NCI-H2196 (cell line): ENCODE measurements at regions not wholly inside any gene's neighbourhood (a gene's known extent, or its start where the extent isn't known, plus 50 kb on each side); places are given as distances from the start of the nearest gene placed in this dataset.

Source experiments
- DNase-seq: peaks from one replicate; lab custom pipeline; 2025; ENCODE audit not compliant: unreplicated experiment; lab: John Stamatoyannopoulos, UW

DNA sequence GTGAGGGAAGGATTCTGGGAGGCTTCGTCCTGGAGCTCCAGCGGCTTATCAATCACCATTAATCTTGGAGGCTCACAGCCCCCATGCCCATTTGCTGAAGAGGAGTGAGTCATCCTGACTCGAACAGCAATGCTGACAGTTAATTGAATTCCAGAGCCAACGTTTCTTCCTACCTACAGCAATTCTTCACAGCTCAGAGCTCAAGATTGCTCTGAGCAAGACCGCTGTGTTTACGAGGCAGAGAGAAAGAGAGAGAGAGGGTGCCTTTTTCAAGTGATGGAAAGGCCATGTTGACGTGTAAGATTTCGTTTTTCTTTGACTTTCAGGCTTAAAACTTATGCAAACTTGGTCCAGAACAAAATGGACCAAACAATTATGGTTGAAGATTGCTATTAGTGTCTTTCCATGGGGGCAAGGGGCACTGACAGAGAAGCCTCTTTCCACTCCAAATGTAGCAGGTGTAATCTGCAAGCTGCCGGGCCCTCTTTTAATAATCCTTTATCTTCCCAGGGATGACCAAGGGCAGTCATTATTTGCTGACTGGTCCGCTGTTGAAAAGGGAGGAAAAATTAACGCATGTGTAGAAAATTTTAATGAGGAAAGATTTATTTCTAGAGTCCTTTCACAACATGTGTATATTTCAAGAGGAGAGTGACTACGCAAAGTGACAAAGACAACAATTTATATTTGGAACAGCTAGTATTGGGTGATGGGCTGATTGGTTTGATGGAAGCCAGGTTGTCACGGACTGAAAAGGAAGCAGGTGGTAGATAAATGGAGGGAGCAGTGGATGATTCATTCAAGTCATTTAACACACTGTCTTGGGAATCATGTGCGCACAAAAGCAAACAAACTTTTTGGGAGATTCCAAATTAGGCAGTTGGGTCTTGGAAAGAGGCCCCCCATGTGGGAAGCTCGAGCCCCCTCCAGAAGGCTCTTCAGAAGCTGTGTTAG is 136.1 kb upstream of the IRF2BP2 start:
- DNase-seq: no peak

DNA sequence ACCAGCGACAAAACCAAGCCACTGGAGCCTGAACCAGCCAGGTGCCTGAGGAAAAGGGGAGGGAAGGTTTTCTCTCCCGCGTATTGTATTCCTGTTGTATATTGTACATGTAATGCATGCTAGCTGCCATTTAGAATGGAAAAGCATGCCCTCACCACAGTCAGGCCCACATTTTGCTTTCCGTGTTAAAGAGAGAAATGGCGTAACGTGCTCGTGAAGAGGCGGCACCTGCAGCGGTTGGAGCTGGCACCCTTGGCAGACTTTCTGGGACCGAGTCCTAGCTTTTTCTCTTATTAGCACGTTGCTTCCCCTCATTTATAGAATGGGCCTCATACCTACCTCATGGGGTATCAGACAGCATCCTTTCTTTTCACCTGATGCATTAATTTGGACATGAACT is 135.3 kb upstream of the IRF2BP2 start:
- no peak for DNase-seq

DNA sequence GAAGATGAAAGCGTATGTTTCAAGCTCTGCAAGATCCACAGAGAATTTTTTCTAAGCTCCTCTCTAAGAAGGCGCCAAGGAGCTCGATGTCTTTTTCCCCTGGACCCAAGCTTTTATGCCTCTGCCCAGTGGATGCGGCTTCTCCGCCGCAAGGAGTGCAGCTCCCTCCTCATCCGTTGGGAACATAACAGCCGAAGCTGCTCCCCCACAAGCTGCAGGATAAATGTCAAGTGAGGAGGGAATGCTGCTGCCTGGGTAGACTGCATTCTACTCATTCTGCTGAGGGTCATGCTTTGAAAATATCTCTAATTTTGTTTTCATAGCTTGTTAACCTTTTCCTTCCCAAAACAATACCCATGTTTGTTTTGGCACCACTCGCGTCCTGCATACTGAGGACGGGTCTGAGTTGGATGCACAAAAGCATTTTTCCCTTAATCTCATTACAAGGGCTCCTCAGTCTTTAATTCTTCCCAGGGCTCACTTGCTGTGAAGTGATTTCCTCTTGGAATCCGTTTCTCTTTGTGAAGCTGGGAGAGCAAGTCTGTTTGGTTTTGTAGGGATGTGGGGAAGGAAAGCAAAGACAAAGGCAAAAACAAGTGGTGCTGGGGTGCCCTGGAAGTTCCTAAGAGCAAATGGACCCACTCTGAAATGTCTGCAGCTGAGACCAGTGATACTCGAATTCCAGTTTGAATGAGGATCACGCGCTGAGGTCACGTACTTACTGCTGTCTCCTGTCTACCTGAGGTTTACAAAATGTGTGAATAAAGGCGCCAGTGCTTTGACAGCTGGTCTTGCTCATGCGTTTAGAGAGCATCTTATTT is 134.0 kb upstream of the IRF2BP2 start:
- no peak for DNase-seq

DNA sequence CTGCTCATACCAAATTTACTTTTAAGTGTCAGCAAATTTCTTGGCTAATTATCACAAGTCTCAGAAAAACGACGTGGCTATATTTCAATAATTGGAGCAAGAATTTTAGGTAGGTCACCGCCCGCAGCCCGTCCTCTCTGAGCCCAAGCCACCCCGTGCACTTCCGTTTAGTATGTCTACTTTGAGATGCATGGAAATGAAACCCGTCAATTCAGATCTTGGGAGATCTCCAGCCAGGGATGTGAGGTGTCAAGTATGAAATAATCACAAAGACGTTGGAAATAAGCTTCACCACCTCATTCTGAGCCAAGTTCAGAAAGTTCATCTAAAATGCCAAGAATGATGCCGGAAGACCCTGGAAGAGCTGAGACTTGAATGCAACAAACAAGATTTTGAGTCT is 132.6 kb upstream of the IRF2BP2 start:
- no peak for DNase-seq

DNA sequence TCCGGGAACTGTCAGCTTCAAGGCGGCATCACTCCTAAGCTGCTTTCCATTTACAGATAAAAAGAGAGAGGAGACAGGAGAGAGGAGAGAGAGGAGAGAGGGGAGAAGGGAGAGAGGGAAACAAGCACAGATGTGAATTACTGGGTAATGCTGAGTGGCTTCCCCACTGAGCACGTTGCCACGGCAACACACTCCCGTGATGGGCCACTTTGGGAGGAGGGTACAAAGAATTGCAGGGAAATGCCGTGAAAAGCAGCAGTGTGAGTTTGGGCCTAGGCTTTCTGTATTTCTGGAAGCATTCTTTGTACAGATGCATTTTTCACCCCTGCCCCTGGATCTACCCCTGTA is 128.0 kb upstream of the IRF2BP2 start:
- no peak for DNase-seq

DNA sequence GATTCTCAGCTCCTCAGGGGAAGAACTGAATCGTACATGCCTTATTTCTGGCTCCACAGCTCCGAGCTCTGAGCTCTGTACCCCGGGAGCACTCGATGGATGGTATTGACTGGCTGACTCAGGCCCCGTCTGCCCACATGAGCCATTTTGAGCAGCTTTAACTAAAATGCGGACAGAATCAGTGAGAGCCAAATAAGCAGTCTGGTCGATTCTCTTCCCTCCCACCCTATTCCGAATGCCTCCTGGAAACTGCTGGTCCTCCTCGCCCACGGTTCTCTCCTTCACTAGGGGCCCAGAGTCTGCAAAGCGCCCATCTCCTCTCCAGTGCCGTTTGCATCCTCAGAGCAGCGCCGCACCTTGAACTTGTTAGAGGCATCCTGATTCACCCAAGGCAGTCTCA is 125.9 kb upstream of the IRF2BP2 start:
- no peak for DNase-seq

DNA sequence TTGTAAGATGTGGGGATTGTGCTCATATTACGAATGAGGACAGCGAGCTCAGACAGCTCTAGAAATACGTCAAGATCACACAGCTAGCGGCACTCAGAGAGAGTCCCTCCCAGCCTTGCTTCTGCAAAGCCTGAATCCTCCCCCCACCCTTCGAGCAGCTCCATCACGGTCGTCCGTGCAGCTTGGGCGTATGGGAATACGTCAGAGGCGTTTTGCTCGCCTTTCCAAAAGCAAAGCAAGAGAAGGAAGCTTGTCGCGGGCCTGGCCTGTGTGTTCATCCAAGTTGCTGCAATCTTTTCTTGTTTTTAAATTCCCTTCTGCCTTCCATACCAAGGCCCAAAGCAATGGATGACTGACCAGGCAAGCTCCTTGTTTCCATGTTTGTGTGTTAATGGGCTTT is 125.5 kb upstream of the IRF2BP2 start:
- no peak for DNase-seq

DNA sequence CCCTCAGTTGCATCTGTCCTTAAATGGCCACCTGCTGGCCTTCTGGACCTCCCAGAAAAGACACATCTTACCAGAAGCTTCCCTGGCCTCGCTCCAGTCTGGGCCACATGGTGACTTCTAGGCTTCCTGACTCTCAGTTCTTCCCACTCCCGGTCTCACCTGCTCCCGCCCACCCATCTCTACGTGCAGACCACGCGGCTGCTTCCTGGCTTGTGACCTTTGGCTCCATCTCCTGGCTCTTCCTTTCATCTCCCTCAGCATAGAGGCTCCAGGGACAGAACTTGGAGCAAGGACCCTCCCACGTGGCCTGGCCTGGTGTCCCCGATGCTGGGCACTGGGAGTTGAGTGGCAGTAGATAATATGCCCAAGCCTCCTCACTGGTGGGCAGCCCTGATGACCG is 124.9 kb upstream of the IRF2BP2 start:
- DNase-seq: no peak

DNA sequence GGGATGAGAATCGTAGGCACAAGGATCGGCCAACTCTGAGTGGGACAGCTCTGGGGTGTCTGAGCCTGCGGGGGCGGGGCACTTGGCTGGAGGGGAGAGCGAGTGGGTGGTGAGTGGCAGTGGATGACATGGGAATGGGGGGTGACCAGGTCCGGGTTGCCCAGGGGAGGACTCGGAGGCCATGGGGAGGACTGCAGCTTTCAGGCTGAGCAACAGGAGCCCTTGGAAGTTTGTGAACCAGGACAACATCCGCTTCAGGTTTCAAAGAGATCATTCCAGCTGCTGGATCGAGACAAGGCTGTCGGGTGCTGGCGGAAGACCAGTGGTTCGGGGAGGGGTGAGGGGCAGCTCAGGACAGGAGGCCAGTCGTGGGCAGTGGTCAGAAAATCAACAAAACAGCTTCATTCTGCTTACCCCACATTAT is 124.4 kb upstream of the IRF2BP2 start:
- no peak for DNase-seq

DNA sequence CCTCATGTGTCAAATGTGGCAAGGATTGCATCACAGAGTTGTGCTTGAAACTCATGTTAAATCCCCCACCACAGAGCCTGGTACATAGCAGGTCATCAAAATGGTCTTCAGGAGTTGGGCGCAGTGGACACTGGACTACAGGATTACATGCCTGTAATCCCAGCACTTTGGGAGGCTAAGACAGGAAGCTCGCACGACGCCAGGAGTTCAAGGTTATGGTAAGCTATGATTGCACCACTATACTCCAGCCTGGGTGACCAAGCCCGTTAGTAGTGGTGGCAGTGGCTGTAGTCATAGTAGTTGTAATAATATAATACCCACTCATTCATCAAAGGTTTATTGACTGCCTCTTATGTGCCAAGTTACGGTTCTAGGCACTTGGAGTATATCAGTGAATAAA is 123.4 kb upstream of the IRF2BP2 start:
- DNase-seq: no peak

DNA sequence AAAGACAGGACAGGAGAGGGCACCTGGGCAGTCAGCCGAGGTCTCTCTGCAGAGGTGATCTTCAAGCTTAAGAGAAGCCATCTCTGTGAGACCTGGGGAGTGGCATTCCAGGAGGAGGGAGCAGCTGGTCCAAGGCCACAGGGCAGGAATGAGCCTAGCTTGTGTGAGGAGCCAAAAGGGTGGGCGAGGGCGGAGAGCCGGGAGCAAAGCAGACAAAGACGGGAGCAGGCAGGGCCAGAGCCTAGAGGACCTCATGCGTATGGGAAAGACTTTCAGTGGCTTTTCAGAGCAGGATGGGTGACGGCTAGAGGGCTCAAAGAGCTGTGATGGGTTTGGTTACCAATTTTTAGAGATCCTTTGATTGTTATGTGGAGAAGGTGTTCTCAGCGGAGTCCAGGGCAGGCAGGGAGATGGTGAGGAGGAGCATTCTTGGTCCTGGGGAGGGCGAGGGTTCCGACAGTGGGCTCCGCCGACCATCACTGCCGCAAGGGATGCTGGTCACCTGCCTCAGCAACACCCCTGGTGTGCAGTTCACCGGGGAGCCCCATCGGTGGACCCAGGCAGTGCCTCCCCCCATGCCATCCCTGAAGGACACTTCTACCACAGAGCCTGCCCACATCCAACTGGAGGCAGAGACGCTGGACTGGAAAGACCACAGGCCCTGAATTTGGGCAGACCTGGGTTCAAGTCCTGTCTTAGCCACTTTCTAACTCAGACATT is 122.9 kb upstream of the IRF2BP2 start:
- DNase-seq: no peak

DNA sequence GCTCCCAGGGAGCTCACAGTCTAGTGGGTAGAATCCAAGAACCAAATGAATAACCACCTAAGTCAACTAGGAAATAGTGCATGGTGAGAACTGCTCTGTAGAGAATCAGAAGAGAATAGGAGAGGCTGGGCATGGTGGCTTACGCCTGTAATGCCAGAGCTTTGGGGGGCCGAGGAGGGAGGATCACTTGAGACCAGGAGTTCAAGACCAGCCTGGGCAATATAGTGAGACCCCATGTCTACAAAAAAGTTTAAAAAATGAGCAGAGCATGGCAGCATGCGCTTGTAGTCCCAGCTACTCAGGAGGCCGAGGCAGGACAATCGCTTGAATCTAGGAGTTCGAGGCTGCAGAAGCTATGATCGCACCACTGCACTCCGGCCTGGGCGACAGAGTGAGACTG is 122.3 kb upstream of the IRF2BP2 start:
- DNase-seq: no peak

DNA sequence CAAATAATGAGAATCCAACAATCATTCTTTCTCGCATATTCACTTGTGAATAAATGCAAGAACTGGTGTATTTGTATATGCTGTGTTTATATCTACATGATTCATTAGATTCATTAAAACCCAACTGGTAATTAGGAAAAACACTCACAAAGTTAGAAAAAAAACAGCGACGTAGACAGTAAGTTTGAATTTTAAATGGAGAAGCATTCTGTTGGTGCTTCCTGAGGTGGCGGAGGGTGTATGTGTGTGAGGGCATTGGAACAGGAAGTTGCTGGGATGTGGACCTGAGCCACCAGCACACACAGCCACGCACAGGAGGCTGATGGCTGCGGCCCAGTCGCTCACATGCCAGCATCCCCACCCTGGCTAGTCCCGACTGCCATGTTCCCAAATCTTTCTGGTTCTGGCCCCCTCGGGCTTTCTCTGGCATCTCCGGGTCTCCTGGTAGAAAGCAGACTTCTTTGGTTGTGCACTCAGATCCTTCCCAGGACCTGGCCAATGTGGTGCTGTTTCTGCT is 121.6 kb upstream of the IRF2BP2 start:
- DNase-seq: no peak

DNA sequence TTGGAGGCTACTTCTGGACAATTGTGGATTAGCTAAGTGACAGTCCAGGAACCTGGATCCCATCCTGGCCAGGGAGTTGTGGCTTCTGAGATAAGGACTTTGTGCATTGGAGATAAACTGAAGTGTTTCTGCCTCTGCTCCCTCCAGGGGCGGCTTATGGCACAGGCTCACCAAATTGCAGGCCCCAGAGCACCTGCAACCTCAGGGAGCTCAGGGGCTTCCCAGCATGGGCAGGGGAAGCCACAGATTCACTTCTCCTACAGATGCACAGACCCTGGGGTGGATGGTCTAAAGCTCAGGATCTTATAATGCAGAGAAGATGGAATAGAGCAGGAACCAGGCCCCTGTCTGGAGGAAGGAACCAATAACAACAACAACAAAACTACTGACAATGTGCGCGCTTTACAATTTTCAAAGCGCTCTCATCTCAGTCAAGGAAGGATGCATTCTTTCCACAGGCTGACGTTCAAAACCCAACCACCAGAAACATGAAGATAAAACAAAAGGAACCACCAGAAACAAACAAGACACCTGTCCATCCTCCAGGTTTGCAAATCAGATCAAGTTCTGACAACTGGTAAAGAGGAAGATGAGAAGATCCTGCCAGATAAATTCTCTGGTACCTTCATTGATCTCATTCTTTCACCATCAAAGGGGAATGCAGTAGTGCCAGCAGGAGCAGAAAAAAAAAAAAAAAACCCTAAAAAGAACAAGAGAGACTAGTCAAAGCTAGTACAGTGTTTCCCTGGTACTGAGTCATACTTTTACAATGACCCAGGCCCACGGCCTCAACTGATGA is 121.0 kb upstream of the IRF2BP2 start:
- DNase-seq: no peak

DNA sequence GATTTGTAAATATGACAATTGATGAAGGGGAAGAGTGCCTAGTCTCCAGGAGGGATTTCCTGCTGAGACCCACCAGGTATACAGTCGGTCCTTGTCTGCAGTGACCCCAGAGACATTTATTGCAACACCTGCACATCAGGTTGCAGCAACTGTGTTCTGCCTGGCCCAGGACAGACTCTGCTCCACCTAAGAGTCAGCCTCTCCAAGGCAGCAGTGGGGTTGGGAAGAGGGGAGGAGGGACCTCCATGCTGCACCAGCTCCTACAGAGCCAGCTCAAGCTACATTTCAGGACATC is 120.4 kb upstream of the IRF2BP2 start:
- DNase-seq: no peak

DNA sequence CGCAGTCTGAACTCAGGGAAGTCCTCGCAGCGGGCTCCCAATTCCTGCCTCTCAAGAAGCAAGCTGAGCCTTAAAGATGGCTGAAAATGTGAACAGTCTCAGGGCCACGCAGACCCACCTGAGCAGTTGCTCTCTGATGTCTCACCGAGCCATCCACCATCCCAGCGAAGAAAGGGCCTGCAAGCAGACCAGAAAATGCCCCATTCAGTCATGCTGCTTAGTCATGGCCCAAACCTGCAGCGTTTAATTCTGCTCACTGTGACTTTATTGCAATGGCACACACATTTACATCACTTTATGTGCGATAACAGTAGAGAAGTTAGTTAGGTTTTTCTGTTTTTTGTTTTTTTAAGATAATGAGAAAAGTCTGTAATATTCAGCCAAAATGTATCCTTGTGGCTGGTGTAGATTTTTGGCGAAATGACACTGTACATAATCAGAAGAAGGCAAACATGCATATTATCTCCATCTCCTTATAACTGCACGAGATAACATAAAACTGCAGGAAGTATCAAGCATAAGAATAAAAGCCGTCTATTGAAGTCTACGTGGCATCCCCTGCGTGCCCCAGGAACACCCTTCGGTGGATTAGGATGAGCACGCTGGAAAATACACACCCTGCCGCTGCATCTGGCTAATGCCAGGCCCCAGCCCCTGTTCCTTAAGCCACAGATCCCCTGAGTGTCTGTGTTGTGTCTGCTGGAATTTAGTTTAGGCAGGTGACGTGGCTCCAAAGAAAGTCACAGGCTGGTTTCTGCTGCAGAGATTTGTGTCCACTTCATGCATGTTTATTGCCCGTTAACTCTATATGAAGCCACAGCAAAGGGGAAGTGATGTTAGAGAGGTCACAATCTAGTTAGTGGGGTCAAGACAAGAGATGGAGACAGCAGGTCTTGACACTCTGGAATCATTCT is 119.8 kb upstream of the IRF2BP2 start:
- no peak for DNase-seq

DNA sequence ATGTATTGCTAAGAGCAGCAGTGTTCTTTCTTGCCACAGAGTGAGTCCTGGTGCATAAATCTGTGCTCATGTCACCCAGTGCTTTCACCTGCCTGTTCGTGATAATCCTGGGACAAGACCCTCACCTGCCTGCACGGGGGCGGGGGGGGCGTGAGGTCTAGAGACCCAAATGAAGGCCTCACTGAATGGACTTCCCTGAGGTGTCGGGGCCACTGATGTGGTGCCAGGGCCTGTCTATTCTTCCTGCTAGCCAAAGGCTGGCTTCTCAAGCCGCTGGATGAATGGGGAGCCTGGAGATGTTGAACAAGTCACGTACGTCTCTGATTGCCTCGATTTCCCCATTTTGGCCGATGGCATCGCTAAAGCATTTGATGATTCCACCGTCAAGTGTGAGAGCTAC is 118.8 kb upstream of the IRF2BP2 start:
- no peak for DNase-seq

DNA sequence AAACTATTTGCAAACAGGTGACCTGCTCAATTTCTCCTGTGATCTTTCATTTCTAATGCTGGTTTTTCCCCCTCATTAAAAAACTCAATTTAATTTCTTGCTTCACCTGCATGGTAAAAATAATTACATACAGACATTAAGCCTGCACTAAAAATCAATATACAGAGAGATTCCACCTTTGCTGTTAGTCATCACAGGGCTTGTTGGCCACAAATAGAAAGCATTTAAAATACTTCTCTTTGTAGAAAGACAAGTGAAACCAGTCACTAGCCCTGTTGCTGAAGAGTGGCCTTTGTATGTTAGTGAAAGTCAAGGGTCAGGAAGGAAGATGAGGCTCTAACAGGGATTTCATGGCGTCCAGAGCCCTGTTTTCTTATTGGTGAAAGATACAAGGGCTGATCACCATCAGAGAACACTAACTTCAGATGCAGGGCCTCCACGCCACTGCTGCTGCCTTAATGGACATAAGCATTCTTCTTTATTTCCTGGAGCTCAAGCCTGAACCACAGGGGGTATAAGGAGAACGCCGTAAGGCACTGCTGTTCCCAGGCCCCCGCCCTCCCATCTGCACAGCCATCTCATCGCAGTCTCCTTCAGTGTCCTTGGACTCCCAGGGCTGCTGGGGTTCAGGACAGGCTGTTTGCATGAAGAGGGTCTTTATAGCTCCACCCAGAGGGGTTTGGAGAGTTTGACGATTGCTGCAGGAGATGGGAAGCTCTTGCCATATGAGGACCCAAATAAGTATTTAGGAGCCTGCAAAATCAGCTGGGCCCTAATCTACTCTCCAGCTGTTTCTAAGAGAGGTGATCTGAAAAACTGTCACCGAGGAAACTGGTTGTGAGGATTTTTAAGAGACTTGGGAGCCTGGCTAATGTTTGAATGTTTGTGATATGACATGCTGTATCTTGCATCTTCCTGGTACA is 117.3 kb upstream of the IRF2BP2 start:
- DNase-seq: no peak
